PFSK-1 (cell line): ENCODE measurements at regions not wholly inside any gene's neighbourhood (a gene's known extent, or its start where the extent isn't known, plus 50 kb on each side); places are given as distances from the start of the nearest gene placed in this dataset.

Experiments used
- FOXP2 ChIP-seq: optimal IDR thresholded peaks from 2 replicates; pipeline ENCODE3; 2011; ENCODE audit warnings: borderline replicate concordance, control low read depth, inconsistent platforms; ENCODE audit not compliant: insufficient read depth; ENCODE audit errors: extremely low read length, extremely low read depth
- POLR2AphosphoS5 ChIP-seq: IDR thresholded peaks from 2 replicates; pipeline ENCODE4 v1.6.1; 2012; ENCODE audit warnings: low read depth, mild to moderate bottlenecking, control low read depth, low read length, moderate library complexity
- SIN3A ChIP-seq: IDR thresholded peaks from 2 replicates; pipeline ENCODE4 v1.6.1; 2012; ENCODE audit warnings: mild to moderate bottlenecking, low read length, moderate library complexity, borderline replicate concordance; ENCODE audit not compliant: insufficient read depth
- TAF1 ChIP-seq: IDR thresholded peaks from 2 replicates; pipeline ENCODE4 v1.6.1; 2012; ENCODE audit warnings: low read length, control low read depth, borderline replicate concordance; ENCODE audit not compliant: insufficient read depth
- TF ChIP-seq, protein P1 (sequence below), 2 experiments: IDR thresholded peaks; 2 replicates each; pipeline versions ENCODE4 v1.6.1 to v1.8.0; 2011 to 2012; ENCODE audit warnings: low read depth in 2 of 2, low read length in 2 of 2, control low read depth in 1 of 2, inconsistent platforms in 1 of 2, mild to moderate bottlenecking in 1 of 2, moderate library complexity in 1 of 2; ENCODE audit not compliant: insufficient read depth in 1 of 2

DNA sequence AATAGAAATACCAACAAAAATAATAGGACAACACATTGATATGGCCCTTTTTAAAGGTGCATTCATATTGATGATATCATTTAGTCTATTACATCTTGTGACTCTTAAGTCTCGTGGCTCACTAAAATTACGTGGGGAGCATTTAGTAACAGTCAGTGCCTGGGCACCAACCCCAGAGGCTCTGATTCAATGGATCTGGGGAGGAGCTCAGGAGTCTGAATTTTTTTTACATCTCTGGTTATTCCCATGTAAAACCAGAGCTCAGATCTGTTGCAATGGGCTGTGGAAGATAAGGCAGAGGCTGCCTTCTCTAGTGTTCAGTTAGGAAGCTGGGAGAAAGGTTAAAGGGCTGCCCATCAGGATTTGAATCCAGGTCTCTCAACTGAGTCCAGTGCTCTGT, 549.9 kb upstream of the CDH5 start:
- TF ChIP-seq, protein P1, sequence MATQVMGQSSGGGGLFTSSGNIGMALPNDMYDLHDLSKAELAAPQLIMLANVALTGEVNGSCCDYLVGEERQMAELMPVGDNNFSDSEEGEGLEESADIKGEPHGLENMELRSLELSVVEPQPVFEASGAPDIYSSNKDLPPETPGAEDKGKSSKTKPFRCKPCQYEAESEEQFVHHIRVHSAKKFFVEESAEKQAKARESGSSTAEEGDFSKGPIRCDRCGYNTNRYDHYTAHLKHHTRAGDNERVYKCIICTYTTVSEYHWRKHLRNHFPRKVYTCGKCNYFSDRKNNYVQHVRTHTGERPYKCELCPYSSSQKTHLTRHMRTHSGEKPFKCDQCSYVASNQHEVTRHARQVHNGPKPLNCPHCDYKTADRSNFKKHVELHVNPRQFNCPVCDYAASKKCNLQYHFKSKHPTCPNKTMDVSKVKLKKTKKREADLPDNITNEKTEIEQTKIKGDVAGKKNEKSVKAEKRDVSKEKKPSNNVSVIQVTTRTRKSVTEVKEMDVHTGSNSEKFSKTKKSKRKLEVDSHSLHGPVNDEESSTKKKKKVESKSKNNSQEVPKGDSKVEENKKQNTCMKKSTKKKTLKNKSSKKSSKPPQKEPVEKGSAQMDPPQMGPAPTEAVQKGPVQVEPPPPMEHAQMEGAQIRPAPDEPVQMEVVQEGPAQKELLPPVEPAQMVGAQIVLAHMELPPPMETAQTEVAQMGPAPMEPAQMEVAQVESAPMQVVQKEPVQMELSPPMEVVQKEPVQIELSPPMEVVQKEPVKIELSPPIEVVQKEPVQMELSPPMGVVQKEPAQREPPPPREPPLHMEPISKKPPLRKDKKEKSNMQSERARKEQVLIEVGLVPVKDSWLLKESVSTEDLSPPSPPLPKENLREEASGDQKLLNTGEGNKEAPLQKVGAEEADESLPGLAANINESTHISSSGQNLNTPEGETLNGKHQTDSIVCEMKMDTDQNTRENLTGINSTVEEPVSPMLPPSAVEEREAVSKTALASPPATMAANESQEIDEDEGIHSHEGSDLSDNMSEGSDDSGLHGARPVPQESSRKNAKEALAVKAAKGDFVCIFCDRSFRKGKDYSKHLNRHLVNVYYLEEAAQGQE (IDR thresholded peaks at IDR 0.05; ENCODE audit: insufficient read depth in 1 of 2, low read depth in 2 of 2, low read length in 2 of 2) = no peak
- no peak for TF ChIP-seq POLR2AphosphoS5
- no peak for TF ChIP-seq TAF1
- no peak for TF ChIP-seq SIN3A
- TF ChIP-seq FOXP2 = no peak

DNA sequence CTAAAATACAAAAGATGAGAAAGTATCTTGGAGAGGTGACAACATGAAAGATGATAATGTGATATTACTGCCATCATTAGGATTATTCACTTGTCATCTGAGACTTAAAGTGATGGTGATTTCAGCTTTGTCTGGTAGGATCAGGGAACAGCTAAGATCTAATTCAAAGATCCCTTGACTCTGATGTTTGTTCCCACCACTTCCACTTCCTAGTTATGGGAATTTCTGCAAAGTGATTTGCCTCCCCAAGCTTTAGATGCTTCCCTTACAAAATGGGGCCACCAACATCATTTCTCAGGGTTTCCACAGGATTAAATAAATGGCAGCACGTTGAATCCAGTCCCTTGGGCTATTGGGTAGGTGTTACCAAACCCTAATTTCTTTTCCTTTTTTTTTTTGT, 550.8 kb upstream of the CDH5 start:
- TF ChIP-seq SIN3A (no peak), FOXP2 (no peak), TAF1 (no peak), POLR2AphosphoS5 (no peak)
- TF ChIP-seq, protein P1 (IDR thresholded peaks at IDR 0.05; ENCODE audit: insufficient read depth in 1 of 2, low read depth in 2 of 2, low read length in 2 of 2) = no peak

DNA sequence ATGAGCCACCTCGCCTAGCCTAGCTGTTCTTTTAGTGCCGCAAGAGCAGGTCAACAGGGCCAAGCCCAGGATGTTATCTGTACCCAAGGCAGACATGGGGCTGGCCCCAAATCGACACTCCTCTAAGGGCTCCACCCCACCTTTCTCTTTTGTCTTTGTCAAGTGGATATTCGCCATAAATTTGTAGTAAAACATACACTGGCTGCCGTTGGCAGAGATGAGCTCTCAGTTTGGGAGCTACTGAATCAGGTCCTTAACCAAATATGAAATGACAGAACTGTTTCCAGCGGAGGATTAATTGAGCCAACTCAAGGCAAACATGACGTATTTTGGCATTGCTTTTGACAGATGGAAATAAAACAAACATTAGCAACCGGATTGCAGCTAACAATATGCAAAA, 556.9 kb upstream of the CDH5 start:
- no peak for TF ChIP-seq SIN3A
- TF ChIP-seq, protein P1 (IDR thresholded peaks at IDR 0.05; ENCODE audit: insufficient read depth in 1 of 2, low read depth in 2 of 2, low read length in 2 of 2) = no peak

DNA sequence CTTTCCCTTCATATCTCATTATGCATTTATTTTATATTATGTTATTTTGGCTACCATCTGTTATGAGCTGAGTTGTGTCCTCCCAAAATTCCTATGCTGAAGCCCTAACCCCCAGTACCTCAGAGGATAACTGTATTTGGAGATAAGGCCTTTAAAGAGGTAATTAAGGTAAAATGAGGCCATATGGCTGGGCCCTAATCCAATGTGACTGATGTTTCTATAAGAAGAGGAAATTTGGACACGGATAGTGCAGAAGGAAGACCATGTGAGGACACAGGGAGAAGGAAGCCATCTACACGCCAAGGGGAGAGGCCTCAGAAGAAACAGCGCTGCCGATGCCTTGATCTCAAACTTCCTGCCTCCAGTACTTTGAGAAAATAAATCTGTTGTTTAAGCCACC, 557.7 kb upstream of the CDH5 start:
- TF ChIP-seq TAF1 (no peak), POLR2AphosphoS5 (no peak), FOXP2 (no peak)
- TF ChIP-seq, protein P1 (IDR thresholded peaks at IDR 0.05; ENCODE audit: insufficient read depth in 1 of 2, low read depth in 2 of 2, low read length in 2 of 2) = no peak

DNA sequence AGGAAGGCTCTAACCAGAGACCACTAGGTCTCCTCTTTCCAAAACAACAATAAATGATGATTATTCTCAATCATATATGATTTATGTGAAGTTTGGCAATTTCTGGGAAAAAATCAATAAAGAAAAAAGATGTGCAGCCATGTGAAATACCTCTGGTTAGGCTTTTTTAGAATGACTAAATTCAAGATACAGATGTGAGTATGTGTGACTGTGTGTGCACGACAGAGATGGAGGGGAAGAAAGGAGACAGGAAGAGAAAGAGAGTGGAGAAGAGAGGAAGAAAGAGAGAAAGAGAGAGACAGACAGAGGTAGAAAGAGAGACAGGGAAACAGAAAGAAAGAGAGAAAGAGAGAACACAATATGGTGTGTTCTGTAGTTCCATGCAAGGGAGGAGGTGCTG, 558.6 kb upstream of the CDH5 start:
- no peak for TF ChIP-seq POLR2AphosphoS5
- TF ChIP-seq, protein P1 (IDR thresholded peaks at IDR 0.05; ENCODE audit: insufficient read depth in 1 of 2, low read depth in 2 of 2, low read length in 2 of 2) = no peak
- no peak for TF ChIP-seq TAF1
- TF ChIP-seq FOXP2 = no peak
- TF ChIP-seq SIN3A = no peak
